HG02943 (cell line): ENCODE measurements at regions not wholly inside any gene's neighbourhood (a gene's known extent, or its start where the extent isn't known, plus 50 kb on each side); places are given as distances from the start of the nearest gene placed in this dataset.
"Not testable (repeated sequence)": the region's sequence is repeated elsewhere in the genome, so short reads cannot be mapped to it uniquely, and the experiment has no call there.

Experiments used
- ATAC-seq: cut with Tn5 transposase; IDR thresholded peaks from one replicate; pipeline ENCODE4 v1.9.1; 2021; ENCODE audit warnings: mild to moderate bottlenecking, low read depth, moderate library complexity; ENCODE audit not compliant: unreplicated experiment

DNA sequence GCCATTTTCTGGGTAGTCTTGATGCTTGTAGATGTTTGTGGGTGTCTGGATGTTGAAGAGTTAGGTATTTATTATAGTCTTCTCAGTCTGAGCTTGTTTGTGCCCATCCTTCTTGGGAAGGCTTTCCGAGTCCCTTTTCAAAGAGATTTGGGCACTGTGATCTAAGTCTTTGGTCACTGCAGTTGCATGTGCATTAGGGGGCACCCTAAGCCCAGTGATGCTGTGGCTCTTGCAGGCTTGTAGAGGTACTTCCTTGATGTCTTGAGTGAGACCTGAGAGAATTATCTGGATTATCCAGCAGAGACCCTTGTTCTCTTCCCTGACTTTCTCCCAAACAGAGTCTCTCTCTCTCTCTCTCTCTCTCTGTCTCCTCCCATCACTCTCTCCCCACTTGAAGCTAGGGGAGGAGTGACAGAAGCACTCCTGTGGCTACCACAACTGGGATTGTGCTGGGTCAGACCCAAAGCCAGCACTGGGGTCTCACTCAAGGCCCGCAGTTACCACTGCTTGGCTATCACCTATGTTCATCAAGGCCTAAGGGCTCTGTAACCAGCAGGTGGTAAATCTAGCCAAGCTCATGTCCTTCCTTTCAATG, 68.5 kb downstream of the TMCO5A start:
- no peak for ATAC-seq

DNA sequence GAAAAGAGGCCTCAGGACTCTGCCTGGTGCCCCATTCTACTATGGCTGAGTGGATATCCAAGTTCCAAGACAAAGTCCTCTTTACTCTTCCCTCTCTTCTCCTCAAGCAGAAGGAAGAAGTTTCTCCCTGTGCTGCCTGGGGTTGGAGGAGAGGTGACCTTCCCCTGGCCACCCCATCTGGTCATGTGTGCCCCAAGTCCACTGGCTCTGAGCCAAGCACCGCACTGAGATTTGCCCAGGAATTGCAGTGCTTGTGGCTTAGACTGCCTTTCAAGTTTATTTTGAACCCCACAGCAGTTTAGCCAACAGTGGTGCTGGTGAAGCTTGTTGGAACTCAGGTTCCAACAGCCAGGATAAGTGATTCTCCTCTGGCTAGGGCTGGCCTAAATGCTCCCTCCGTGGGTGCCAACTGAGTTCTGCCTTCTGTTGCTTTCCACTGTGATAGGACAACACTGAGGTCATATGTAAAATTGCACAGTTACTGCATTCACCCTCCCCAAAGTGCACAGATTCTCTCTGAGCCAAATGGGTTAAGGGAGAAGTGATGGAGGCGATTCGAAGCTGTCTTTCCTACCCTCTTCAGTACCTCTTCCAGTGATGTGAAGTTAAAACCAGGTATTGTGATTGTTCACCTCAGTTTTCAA, 69.9 kb downstream of the TMCO5A start:
- no peak for ATAC-seq

DNA sequence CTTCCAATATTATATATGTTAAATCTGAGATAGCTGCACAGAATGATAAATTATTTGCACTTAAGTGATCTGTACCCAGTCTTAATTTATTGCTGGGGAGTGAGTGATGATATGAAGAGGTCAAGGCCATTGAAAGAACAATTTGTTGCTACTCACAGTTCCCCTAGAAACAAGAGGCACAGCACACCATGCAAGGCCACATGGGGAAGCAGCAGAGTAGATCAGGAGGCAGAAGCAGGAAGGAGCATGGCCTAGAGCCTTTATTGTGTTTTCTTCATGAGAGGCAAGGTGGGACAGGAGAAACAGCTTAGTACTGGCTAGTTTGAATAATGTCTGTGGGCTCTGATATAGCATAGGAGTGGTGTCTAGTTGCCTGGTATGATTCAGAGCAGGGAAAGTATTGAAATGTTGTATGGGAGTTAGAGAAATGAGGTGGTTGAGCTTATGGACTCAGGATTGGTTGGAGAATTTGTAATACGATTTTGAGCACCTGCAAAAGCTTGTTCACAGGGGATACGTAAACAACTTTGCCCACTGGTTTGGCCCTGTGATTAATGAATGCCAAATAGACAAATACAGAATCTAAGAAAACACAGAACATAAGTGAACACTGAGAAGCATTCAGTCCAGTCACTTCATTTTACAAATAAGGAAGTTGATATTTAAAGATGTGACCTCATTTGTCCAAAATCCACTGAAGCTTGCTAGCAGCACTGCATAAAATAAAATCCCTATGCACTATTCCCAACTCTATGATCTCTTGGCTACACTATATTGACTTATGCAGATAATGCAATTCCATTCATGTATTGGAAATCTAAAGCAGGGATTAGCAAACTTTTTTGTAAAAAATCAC, 71.7 kb downstream of the TMCO5A start:
- ATAC-seq = no peak

DNA sequence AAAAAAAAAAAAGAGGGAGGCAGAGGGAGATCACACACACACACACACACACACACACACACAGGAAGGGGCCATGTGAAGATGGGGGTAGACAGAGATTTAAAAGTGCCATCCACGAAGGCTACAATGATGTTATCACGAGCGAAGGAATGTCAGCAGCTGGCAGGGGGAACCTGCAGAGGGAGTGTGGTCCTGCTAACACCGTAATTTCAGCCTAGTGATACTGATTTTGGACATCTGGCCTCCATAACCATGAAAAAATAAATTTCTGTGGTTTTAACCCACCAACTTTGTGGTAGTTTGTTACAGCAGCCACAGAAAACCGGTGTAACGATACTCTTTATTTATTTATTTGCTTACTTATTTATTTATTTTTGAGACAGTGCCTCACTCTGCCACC, 76.0 kb downstream of the TMCO5A start:
- no peak for ATAC-seq

DNA sequence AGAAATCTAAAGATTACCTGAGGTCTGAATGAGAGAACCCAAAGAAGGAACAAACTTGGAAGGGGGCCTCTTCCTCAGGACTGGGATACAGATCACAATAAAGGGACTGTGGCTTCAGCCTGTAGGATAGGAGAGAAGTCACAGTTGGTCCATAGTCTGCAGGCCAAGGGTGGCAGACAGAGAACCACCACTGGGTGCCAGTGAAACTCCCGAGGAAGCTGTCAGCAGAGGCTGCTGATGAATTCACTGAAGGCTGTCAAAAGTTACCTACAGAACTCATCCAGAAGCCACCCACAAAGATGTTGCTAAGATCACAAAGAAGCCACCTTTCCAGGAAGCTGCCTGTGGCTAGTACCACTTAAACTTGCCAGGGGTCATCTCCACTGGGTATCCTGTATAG, 78.5 kb downstream of the TMCO5A start:
- ATAC-seq = no peak

DNA sequence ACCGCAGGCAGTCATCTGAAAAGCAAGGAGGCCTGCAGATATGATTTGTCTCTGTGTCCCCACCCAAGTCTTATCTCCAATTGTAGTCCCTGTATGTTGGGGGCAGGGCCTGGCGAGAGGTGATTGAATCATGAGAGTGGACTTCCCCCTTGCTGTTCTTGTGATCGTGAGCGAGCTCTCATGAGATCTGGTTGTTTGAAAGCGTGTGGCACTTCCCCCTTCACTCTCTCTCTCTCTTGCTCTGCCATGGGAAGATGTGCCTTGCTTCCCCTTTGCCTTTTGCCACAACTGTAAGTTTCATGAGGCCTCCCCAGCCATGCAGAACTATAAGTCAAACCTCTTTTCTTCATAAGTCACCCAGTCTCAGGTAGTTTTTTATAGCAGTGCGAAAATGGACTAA, 83.3 kb downstream of the TMCO5A start:
- ATAC-seq = no peak

DNA sequence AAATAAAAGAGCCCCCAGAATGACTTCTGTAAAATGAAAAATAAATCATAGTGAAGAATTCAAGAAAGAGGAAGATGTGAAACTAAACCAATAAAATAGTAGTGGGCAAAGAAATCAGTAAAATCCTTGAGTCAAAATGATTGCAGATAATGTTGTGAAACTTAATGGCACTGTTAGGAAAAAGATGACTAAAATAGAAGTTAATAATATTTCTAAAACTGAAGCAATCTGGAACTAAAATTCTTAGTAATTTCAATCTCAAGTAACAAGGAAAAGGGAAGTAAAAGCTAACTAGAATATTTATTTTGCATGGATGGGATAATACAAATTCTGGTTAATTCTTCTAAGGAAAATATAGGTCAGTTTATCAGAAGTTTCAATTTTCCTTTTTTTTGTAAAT, 84.6 kb downstream of the TMCO5A start:
- no peak for ATAC-seq

DNA sequence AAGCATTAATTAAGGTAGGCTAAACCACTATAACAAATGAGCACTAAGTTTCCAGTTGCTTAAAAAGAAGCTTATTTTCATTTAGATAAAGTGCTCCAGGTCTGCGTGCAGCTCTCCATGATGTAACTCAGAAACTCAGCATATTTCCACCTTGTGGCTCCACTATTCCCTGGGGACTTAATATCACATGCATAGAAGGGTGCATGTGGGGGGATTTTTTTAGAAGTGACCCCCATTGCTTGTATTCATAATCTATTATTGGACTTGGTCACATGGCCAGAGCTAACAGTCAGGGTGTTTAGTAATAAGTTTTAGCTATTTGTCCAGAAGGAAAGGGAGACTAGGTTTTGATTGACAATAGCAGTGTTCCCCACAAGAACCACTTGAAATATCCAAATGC, 86.8 kb downstream of the TMCO5A start:
- no peak for ATAC-seq

DNA sequence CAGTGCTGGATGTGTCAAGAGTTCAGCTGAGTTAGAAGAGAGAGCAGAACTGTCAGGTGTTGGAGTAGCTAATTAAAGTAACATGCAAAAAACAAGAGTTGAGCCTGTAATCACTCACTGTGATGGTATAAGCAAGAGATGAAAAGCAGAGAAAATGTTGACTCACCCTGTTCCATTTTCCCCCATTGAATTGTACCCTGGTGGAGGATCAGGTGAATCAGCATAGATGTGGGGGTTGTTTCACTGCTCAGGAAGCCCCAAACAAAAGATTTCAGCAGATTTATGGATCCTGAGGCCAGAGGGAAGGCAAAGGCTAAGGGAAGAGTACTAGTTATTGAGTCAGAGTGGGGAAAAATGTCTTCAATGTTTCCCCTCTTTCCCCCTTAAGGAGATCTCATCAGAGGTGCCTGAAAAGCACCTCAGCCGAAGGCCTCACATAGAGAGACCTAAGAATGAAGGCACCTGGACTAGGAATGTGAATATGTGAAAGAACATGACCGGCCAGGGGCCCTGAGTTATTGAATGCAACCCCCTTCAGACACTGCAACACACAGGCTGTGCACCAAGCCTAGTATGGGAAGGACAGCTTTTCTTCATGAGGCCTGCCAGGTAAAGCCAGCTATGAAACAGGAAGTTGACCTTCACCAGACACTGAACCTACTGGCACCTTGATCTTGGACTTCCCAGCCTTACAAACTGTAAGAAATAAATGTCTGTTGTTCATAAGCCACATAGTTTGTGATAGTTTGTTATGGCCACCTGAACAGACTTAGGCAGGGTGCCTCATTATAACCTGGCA, 90.1 kb downstream of the TMCO5A start:
- ATAC-seq = no peak

DNA sequence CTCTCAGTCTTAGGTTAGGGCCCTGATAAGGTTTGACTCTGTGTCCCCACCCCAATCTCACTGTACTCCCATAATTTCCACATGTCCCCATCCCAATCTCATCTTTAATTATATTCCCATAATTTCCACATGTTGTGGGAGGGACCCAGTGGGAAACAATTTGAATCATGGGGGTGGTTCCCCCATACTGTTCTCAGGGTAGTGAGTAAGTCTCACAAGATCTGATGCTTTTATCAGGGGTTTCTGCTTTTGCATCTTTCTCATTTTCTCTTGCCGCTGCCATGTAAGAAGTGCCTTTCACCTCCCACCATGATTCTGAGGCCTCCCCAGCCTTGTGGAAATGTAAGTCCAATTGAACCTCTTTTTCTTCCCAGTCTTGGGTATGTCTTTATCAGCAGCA, 91.2 kb downstream of the TMCO5A start:
- ATAC-seq = not testable (repeated sequence)

DNA sequence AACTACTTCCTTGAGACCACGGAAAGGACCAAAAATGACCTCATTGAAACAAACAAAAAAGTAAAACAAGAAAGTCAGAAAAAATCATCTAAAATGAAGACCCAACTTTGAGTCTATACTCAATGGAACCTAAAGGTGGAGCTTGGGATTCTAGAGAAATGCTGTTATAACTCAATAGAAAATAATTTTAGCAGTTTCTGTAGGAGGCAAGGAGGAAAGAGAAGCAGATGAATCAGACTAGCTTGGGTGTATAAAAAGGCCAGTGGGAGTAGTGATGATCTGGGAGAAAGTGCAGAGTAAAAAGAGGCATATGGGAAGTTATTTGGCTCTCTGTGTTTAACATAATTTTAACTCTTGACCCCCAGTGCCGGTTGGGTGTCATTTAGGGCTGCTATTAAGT, 94.4 kb downstream of the TMCO5A start:
- ATAC-seq = no peak

DNA sequence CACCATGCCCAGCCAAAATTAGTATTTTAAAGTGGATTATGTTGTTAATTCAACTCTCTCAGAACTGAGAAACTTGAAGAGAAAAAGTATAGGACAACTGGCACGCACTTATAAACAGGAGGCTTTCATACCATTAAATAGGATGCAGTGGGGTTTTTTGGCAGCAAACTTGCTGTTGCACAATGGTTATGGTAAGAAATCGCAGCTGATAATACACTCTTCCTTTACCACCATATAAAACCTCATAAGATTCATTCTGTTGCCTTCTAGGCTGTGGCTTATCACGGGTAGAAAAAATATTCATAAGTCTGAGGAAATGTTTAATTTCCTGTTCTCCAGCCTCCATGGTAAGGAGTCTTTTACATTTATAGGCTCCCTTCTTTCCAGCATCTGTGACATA, 95.3 kb downstream of the TMCO5A start:
- ATAC-seq = no peak

DNA sequence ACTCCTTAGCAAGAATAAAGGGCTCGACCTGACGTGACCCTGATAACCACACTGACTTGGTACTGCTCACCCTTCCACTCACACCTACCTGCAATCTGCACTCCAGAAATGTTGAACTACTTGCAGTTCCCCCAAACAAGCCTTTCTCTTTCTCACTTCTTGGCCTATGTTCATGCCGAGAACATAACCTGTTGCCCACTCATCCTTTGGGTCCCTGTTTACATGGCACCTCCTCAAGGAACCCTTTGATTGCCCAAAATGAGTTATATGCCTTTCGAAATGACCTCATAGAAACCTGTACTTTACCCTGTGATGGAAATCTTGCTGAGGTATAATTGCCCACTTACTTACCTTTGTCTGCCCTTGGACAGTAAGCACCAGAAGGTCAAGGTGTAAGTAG, 96.2 kb downstream of the TMCO5A start:
- no peak for ATAC-seq

DNA sequence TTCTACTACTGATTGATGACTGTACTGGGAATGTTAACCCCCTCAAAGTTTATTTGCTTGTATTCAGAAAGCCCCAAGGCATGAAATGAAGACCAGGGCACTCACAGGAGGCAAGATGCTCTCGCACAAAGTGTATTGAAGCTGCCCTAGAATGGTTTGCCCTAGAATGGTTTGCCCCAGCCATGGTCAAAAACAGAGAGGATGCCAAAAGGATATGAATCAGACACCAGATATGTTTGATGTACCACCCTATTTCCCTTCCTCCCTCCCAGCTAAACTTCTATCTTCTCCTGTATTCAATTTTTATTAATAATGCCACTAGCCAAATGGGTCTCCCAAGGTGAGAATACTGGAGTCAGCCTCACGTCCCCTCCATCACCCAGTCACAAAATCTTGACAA, 101.3 kb downstream of the TMCO5A start:
- ATAC-seq = no peak

DNA sequence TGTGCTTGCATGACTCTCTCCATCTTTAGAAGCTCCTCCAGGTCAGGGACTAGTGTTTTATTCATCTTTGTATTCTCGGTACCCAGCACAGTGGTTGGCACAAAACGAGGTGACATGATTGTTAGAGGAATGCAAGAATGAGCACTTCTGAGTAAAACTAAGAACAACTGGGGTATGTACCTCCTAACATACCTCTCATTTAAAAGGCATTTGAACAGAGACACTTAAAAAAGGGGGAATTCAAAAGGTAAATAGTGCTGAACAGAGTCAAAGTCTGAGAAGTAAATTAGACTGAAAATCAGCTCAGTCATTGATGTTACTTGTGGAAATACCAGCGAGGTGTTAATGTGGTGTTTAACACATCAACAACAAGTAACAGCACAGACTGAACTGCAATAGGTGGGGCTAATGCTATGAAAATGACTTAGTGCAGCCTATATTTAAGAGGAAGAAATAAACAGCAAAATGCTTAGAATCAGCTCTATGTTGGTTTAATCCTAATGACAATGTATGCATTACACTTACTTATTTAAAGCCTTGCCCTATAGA, 102.4 kb downstream of the TMCO5A start:
- no peak for ATAC-seq

DNA sequence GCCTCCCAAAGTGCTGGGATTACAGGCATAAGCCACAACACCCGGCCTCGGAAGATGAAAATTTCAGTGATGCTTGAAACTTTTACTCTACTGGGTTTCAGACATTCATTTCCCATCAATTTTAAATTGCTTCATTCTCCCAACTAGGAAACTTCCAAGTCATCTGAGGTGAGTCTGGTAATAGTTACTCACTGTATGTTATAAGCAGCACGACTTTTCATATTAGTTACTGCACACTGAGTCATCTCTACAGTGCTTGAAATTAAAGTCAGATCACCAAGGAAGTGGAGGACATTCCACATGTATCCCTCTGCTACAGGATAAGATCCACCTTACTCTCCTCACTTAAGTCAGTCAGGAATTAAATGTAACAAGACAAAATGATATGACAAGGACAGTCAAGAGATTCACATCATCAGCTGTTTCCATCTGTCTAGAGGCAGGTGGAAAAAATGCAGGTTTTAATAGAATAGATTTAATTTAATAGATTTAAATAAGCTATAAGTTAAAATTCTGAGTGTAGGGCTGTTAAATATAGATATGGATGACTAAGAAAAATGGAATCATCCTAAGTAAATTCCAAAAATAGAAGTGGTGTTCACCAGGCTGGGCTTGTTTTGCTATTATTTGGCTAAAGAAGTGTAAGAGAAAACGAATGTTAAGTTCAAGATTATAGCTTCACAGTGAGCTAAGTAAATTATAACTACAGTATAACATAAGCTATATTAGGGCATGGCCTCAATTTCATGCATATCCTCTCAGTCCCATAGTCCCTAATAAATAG, 104.4 kb downstream of the TMCO5A start:
- no peak for ATAC-seq

DNA sequence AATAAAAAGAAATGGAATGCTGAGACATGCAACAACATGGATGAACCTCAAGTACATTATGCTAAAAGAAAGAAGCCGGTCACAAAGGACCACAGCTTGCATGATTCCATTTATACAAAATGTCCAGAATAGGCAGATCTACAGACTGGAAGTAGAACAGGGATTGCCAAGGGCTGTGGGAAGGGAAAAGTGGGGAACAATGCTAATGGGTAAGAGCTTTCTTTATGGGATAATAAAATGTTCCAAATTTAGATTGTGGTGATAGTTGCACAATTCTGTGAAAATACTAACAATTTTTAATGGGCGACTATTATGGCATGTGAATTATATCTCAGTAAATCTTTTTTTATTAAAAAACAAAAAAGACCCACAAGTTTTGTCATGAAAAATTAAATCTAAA, 106.2 kb downstream of the TMCO5A start:
- ATAC-seq = no peak

DNA sequence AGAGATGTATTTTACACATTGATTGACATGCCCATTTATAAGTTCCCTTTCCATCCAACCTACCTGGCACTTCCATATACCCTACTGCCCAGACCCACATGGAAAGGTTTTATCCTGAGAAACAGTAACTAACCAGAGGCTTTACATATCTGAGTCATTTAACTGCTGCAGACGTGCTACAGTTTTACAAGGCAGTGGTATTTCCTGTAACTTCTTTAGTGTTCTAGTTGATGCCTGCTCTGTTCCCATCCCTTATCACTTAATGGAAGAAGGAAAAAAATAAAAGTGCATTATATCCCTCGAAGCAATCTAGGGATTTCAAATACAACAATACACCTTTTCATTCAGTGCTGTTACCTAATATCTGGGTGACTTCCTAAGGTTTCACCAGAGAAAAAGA, 107.1 kb downstream of the TMCO5A start:
- no peak for ATAC-seq

DNA sequence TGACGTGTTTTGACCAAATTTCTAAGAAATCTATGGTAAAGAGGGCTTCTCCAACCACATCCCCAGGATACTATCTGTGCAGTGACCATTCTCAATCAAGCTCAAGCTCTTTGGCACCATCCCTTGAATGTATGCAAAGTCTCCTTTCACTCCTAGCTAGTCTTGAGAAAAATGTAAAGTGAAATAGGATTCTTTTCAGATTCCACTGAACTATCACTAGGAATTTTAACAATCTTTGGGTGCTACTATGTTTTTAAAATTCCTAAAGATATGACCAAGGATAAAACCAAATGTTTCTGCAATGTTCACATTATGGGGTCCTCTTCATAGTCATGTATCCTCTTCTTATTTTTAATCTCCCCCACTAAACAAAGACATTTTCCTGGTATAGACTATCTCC, 107.8 kb downstream of the TMCO5A start:
- no peak for ATAC-seq
